ENCODE measurements at regions not wholly inside any gene's neighbourhood (a gene's known extent, or its start where the extent isn't known, plus 50 kb on each side); places are given as distances from the start of the nearest gene placed in this dataset.
A peak's percentile ranks its signal among the peaks of the same experiment; 100 is the strongest.

- DNase-seq: no peak
These were observed 55.2 kb upstream of the GIMD1 start for GRCh38 chr4:106423791-106424190.

- no peak for DNase-seq
These were observed 54.2 kb upstream of the GIMD1 start for GRCh38 chr4:106422766-106423165.

GRCh38 chr4:106421441-106422296, 53.1 kb upstream of the GIMD1 start:
- peak; percentile 58 for DNase-seq

- DNase-seq: no peak
These were observed 49.9 kb upstream of the GIMD1 start for GRCh38 chr4:106418444-106418843.
